ENCODE measurements at regions not wholly inside any gene's neighbourhood (a gene's known extent, or its start where the extent isn't known, plus 50 kb on each side); places are given as distances from the start of the nearest gene placed in this dataset.

- no peak for TF ChIP-seq RAD21 (IDR thresholded peaks at IDR 0.05)
- TF ChIP-seq CTCF (IDR thresholded peaks at IDR 0.05; ENCODE audit: low read depth, low read length, missing input control) = no peak
- no peak for TF ChIP-seq MAX (IDR thresholded peaks at IDR 0.05)
- no peak for TF ChIP-seq TAF1 (conservative IDR thresholded peaks at IDR 0.05)
These were observed 409.0 kb upstream of the DCN start for GRCh38 chr12:91591639-91591987.

All from liver (tissue), 3 donors.